GM12872 (cell line): ENCODE measurements at regions not wholly inside any gene's neighbourhood (a gene's known extent, or its start where the extent isn't known, plus 50 kb on each side); places are given as distances from the start of the nearest gene placed in this dataset.

Source experiments
- TF ChIP-seq, protein P1 (sequence below): IDR thresholded peaks from 3 replicates; pipeline ENCODE4 v1.5.1; 2011; ENCODE audit warnings: low read depth, mild to moderate bottlenecking, low read length, moderate library complexity; ENCODE audit not compliant: insufficient read depth

DNA sequence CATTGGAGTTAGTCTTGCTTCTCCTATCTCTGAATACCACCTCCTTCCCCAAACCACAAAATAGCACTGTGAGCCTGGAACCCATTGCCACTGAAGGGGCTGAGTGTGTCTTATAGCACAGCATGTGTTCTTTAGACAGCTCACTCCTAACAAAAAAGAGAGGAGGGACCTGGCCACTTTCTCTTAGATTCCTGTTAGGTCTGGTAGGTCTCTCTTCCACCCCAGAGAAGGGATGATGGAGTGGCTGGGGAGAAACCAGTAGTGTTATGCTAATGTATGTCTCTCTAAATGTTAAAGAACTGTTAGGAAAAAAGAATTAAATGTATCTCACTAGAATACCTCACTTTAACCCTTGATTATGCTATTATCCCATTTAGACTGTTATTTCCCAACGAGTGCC is 340.3 kb downstream of the EPHA7 start:
- TF ChIP-seq, protein P1, sequence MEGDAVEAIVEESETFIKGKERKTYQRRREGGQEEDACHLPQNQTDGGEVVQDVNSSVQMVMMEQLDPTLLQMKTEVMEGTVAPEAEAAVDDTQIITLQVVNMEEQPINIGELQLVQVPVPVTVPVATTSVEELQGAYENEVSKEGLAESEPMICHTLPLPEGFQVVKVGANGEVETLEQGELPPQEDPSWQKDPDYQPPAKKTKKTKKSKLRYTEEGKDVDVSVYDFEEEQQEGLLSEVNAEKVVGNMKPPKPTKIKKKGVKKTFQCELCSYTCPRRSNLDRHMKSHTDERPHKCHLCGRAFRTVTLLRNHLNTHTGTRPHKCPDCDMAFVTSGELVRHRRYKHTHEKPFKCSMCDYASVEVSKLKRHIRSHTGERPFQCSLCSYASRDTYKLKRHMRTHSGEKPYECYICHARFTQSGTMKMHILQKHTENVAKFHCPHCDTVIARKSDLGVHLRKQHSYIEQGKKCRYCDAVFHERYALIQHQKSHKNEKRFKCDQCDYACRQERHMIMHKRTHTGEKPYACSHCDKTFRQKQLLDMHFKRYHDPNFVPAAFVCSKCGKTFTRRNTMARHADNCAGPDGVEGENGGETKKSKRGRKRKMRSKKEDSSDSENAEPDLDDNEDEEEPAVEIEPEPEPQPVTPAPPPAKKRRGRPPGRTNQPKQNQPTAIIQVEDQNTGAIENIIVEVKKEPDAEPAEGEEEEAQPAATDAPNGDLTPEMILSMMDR = no peak

GRCh38 chr6:93073811-93074210 is 345.5 kb downstream of the EPHA7 start:
- TF ChIP-seq, protein P1 = no peak

DNA sequence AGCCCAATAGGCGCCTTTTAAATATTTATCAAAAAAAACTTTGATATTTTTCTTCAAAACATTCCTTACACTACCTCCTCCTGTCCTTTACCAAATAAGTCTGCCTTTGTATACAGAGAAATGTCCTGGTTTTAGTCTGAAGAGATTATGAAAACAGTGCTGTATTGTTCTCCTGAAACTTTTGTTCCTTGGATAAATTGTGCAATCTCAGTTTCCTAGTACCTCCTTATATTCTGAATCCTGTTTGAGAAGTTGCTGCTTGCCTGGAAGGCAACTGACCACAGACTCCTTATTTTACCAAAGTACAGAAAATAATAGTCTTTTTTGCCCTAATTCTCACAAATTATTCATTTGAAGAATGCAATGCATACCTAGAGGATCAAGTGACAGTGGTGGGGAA is 349.5 kb downstream of the EPHA7 start:
- TF ChIP-seq, protein P1 = no peak

GRCh38 chr6:93059911-93060310 is 359.4 kb downstream of the EPHA7 start:
- TF ChIP-seq, protein P1 = no peak

DNA sequence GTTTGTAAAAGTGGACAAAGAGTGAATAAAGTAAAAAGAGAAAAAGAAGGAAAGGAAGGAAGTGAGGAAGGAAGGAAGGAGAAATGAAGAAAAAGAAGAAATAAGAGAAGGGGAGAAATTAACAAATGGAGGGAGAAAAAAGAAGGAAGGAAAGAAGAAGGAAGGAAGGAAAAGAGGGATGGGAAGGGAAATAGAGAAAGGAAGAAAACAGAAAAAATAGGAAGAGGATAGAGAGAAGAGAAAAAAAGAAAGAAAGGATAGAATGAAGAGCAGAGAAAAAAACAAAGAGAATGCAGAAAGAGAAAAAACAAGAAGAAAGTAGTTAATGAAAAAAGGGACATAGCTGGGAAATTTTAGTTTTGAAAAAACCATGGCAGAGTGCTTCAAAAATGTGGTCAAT is 361.8 kb downstream of the EPHA7 start:
- TF ChIP-seq, protein P1 = no peak

- TF ChIP-seq, protein P1 = no peak
Measured at GRCh38 chr6:93048381-93048780, 371.0 kb downstream of the EPHA7 start.

DNA sequence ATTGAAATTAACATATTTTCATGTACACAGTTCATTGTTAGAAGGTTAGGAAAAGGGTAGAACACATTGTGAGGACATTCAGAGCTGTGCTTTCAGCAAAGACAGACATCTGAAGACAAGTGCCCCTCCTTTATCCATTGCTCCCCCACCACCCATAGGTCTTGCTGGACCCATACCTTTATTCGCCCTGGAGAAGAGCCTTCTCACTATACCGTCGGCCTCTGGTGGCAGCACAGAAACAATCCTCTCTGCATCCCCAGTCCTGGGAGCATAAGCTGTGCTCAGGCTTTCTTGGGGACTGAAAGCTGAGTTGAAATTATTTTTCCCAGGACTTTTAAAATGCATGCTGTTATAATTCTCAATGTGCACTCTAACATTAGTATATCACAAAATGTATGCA is 372.3 kb downstream of the EPHA7 start:
- TF ChIP-seq, protein P1 = no peak

DNA sequence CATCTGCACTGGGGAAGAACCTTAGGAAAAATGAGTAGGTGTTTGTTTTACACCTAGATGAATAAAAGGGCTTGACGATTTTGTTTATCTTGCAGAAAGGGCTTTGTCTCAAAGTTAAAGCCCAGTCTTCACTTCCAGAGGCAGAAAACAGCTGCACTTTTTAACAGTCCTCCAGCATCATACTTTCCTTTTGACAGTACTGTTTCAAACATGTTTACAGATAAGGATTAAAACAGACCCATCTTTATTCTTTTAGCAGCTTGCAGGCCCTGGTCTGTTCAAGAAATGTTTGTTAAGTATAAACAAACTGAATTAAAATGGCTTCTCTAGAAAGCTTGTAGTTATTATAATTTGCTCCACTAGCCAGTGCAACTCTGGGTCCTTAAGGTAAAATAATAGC is 374.2 kb downstream of the EPHA7 start:
- TF ChIP-seq, protein P1 = no peak
